ENCODE measurements at regions not wholly inside any gene's neighbourhood (a gene's known extent, or its start where the extent isn't known, plus 50 kb on each side); places are given as distances from the start of the nearest gene placed in this dataset.

- no peak overlapping the region for H3K4me3 ChIP-seq
- DNase-seq = no peak
- no peak overlapping the region for H3K27ac ChIP-seq
- TF ChIP-seq, protein P1, sequence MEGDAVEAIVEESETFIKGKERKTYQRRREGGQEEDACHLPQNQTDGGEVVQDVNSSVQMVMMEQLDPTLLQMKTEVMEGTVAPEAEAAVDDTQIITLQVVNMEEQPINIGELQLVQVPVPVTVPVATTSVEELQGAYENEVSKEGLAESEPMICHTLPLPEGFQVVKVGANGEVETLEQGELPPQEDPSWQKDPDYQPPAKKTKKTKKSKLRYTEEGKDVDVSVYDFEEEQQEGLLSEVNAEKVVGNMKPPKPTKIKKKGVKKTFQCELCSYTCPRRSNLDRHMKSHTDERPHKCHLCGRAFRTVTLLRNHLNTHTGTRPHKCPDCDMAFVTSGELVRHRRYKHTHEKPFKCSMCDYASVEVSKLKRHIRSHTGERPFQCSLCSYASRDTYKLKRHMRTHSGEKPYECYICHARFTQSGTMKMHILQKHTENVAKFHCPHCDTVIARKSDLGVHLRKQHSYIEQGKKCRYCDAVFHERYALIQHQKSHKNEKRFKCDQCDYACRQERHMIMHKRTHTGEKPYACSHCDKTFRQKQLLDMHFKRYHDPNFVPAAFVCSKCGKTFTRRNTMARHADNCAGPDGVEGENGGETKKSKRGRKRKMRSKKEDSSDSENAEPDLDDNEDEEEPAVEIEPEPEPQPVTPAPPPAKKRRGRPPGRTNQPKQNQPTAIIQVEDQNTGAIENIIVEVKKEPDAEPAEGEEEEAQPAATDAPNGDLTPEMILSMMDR (IDR thresholded peaks at IDR 0.05) = no peak
- intact Hi-C loops (cut with DNase I) = no loop called here
- H3K9me3 ChIP-seq = no peaks in the 10 kb centered on the region
- ATAC-seq = no peak
- H3K4me1 ChIP-seq = no peaks in the 10 kb centered on the region
- no peaks in the 10 kb centered on the region for H3K27me3 ChIP-seq (ENCODE audit: low read depth)
- H3K36me3 ChIP-seq = no peaks in the 10 kb centered on the region
Measured at GRCh38 chr10:131766096-131766495, 134.7 kb upstream of the PPP2R2D start.

DNA sequence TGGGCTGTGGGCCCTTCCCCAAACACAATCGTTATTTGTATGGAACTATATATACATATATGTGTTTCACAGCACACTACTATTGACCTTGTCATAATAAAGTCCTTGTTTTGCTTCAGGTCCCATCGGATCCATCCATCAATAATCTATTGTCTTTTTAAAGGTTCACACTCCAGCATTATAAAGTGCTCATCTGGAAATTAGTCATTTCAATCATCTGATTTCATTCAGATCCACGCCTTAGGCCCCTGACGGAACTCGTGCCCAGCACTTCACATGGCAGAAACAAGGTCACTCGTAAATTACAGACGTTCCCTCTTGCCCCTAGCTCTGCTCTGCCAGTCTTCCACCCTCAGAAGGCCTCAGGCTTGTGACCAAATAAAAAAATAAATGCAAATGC is 133.1 kb upstream of the PPP2R2D start:
- ATAC-seq = no peak
- Histone ChIP-seq H3K36me3 (no peaks in the 10 kb centered on the region), H3K27ac (no peak overlapping the region), H3K27me3 (ENCODE audit: low read depth) (no peaks in the 10 kb centered on the region), H3K9me3 (no peaks in the 10 kb centered on the region), H3K4me3 (no peak overlapping the region), H3K4me1 (no peaks in the 10 kb centered on the region)
- TF ChIP-seq, protein P1 (IDR thresholded peaks at IDR 0.05) = no peak
- DNase-seq = no peak
- intact Hi-C loops (cut with DNase I) = no loop called here

GRCh38 chr10:131769571-131770410 is 131.0 kb upstream of the PPP2R2D start:
- no peaks in the 10 kb centered on the region for H3K36me3 ChIP-seq
- ATAC-seq (no peak), DNase-seq (no peak)
- no peaks in the 10 kb centered on the region for H3K9me3 ChIP-seq
- H3K4me1 ChIP-seq = no peaks in the 10 kb centered on the region
- TF ChIP-seq, protein P1 (IDR thresholded peaks at IDR 0.05) = no peak
- intact Hi-C loops (cut with DNase I) = no loop called here
- no peak overlapping the region for H3K4me3 ChIP-seq
- no peaks in the 10 kb centered on the region for H3K27me3 ChIP-seq (ENCODE audit: low read depth)
- H3K27ac ChIP-seq = no peak overlapping the region

DNA sequence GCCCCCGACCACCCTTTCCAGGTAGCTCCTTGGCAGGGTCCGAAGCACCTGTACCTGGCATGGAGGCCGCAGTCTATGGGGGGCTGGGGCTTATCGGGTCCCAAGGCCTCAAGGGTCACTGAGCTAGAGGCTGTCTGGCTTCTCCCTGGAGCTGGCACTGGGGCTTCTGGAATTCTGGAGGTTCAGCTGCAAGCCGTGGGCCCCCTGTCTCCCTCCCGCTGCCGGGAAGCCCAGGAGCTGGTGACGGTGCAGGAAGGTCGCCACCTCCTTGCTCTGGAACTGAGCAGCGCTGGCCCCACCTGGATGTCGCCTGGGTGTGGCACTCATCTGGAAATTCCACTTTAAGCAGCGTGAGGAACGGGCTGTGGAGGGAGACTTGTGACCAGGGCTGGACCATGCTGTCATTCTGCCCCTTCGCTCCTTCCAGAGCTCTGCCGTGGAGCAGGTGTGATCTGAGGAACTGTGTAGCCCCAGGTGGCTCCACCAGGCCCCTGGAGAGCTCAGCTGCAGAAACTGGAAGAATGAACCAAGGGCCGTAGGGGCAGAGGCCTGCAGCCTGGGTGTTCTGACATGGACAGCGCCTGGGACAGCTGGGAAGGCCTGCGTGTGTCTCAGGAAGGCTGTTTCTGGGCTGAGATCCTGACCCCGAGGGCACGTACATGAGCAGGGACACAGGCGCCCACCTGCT is 129.7 kb upstream of the PPP2R2D start:
- DNase-seq (no peak), ATAC-seq (no peak)
- TF ChIP-seq, protein P1 (IDR thresholded peaks at IDR 0.05) = no peak
- no peaks in the 10 kb centered on the region for H3K9me3 ChIP-seq
- H3K36me3 ChIP-seq = no peaks in the 10 kb centered on the region
- no peaks in the 10 kb centered on the region for H3K27me3 ChIP-seq (ENCODE audit: low read depth)
- H3K27ac ChIP-seq = no peak overlapping the region
- intact Hi-C loops (cut with DNase I) = no loop called here
- H3K4me1 ChIP-seq = no peaks in the 10 kb centered on the region
- no peak overlapping the region for H3K4me3 ChIP-seq

DNA sequence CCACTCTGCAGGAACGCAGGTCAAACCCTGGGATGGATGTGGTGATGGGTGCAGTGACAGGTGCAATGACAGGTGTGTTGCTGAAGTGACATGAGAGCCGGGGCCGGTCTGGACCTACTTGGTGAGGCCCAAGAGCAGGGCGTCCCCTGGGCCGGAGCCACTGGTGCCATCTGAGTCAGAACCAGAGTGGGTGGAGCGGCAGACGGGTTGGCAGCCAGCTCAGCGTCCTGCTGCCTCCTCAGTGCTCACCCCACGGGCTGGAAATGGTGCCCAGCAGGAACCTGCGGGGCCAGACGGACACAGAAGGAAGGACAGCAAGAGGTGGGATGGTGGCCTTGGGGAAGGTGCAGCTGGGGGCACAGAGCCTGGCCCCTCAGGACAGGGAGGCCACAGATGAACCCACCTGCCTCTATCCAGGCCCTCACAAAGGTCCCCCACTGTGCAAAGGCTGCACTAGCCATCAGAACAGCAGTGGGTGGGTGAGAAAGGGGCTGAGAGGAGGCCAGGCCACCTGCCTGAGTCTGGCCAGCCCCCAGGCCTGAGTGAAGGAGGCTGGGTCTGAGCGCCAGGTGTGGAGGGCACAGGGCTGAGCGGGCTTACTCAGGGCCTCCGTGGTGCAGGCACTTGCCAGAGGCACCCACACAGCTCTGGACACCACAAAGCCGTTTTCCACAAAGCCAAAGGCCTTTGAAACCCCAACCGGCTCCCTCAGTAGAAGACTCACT is 129.0 kb upstream of the PPP2R2D start:
- intact Hi-C loops (cut with DNase I) = no loop called here
- Histone ChIP-seq H3K27me3 (ENCODE audit: low read depth) (no peaks in the 10 kb centered on the region), H3K4me3 (no peak overlapping the region), H3K36me3 (no peaks in the 10 kb centered on the region), H3K4me1 (no peaks in the 10 kb centered on the region), H3K9me3 (peaks cover 7% of the 10 kb centered on the region), H3K27ac (no peak overlapping the region)
- ATAC-seq (peak; percentile 12 to 16), DNase-seq (no peak)
- TF ChIP-seq, protein P1 (IDR thresholded peaks at IDR 0.05) = no peak
